ENCODE measurements at regions not wholly inside any gene's neighbourhood (a gene's known extent, or its start where the extent isn't known, plus 50 kb on each side); places are given as distances from the start of the nearest gene placed in this dataset.

DNA sequence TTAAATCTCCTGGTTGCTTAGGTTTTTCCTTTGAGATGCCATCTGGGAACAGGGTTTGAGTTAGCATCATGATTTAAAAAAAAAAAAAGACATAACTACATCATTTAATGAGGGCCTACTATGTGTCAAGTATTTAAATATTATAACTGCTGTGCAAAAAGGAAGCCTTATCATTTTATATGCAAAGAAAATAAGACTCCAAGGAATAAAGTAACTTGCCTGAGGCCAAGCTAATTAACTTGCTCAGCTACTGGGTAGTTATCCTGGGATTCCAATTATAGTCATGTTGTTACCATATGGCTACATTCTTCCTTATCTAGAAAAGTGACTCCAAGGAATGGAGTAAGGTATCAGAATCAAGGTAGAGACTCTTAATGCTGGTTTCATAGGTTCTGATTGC is 123.5 kb downstream of the SLC41A2 start:
- TF ChIP-seq EZH2 (IDR thresholded peaks at IDR 0.05; ENCODE audit: insufficient read depth, low read length): no peak
- TF ChIP-seq, protein P1, sequence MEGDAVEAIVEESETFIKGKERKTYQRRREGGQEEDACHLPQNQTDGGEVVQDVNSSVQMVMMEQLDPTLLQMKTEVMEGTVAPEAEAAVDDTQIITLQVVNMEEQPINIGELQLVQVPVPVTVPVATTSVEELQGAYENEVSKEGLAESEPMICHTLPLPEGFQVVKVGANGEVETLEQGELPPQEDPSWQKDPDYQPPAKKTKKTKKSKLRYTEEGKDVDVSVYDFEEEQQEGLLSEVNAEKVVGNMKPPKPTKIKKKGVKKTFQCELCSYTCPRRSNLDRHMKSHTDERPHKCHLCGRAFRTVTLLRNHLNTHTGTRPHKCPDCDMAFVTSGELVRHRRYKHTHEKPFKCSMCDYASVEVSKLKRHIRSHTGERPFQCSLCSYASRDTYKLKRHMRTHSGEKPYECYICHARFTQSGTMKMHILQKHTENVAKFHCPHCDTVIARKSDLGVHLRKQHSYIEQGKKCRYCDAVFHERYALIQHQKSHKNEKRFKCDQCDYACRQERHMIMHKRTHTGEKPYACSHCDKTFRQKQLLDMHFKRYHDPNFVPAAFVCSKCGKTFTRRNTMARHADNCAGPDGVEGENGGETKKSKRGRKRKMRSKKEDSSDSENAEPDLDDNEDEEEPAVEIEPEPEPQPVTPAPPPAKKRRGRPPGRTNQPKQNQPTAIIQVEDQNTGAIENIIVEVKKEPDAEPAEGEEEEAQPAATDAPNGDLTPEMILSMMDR (IDR thresholded peaks at IDR 0.05; ENCODE audit: insufficient read depth, low read depth, low read length): no peak
